Natural killer cell (primary cell): ENCODE measurements at regions not wholly inside any gene's neighbourhood (a gene's known extent, or its start where the extent isn't known, plus 50 kb on each side); places are given as distances from the start of the nearest gene placed in this dataset.

Experiments used
- ATAC-seq, 3 donors: fragments of 150-1000 bp in 2 of 3; fragments of 200-7000 bp in 1 of 3; cut with Tn5 transposase; 1 replicate in 1 of 3; 2 replicates in 2 of 3; pipeline ENCODE4 v1.10.0; 2021; ENCODE audit warnings: mild to moderate bottlenecking in 2 of 3, moderate library complexity in 2 of 3
- DNase-seq, 2 donors: peaks; one replicate each; pipeline versions ENCODE4 v3.0.0 to v3.0.0-alpha.2; 2013 to 2021; ENCODE audit warnings: mixed read lengths in 1 of 2
- H3K27ac ChIP-seq: one replicate; pipeline ENCODE4 v1.5.1; 2013; ENCODE audit warnings: mild to moderate bottlenecking, low read length
- H3K27me3 ChIP-seq: one replicate; pipeline ENCODE4 v1.6.1; 2013; ENCODE audit warnings: low read length; ENCODE audit not compliant: control insufficient read depth, insufficient read depth
- H3K36me3 ChIP-seq: one replicate; pipeline ENCODE4 v1.6.1; 2013; ENCODE audit warnings: low read length; ENCODE audit not compliant: control insufficient read depth, insufficient read depth
- H3K4me1 ChIP-seq: one replicate; pipeline ENCODE4 v1.6.1; 2013; ENCODE audit warnings: low read length; ENCODE audit not compliant: control insufficient read depth, insufficient read depth
- H3K4me3 ChIP-seq: one replicate; pipeline ENCODE4 v1.5.1; 2013; ENCODE audit warnings: low read length
- H3K9me3 ChIP-seq: one replicate; pipeline ENCODE4 v1.6.1; 2013; ENCODE audit warnings: low read length; ENCODE audit not compliant: control insufficient read depth, insufficient read depth
- H3K27ac Mint-ChIP-seq, 2 donors: one replicate each; pipeline ENCODE4 v1.8.0; 2022; ENCODE audit warnings: mild to moderate bottlenecking in 2 of 2, mixed read lengths in 2 of 2, moderate library complexity in 1 of 2
- H3K27me3 Mint-ChIP-seq, 2 donors: one replicate each; pipeline ENCODE4 v1.8.0; 2022; ENCODE audit warnings: low read depth in 2 of 2, mixed read lengths in 2 of 2
- H3K36me3 Mint-ChIP-seq: one replicate; pipeline ENCODE4 v1.8.0; 2022; ENCODE audit warnings: mixed read lengths
- H3K4me1 Mint-ChIP-seq, 2 donors: one replicate each; pipeline ENCODE4 v1.8.0; 2022; ENCODE audit warnings: mixed read lengths in 2 of 2
- H3K4me3 Mint-ChIP-seq: one replicate; pipeline ENCODE4 v1.8.0; 2022; ENCODE audit warnings: mild to moderate bottlenecking, moderate library complexity, mixed read lengths
- H3K9me3 Mint-ChIP-seq, 2 donors: one replicate each; pipeline ENCODE4 v1.8.0; 2022; ENCODE audit warnings: mixed read lengths in 2 of 2
- CTCF ChIP-seq: fragments of 200-600 bp; IDR thresholded peaks from one replicate; pipeline ENCODE4 v1.8.0; 2022; ENCODE audit warnings: antibody characterized with exemption
- WGBS: methylation state at CpG from one replicate; pipeline ENCODE4 v1.1.7; 2013; ENCODE audit warnings: missing lambda C conversion rate; ENCODE audit not compliant: insufficient coverage; 5-methylcytosine and 5-hydroxymethylcytosine counted together
- intact Hi-C: fragments of 100-400 bp; cut with micrococcal nuclease; formaldehyde crosslinking; loops from one replicate; pipeline ENCODE4 v1.14.2; 2022

- TF ChIP-seq CTCF = no peak
- H3K9me3 Mint-ChIP-seq = peaks cover 2 to 3% of the 10 kb centered on the region in 2 donors
- H3K9me3 ChIP-seq = no peaks in the 10 kb centered on the region
- no peak overlapping the region for H3K4me3 ChIP-seq
- H3K4me3 Mint-ChIP-seq = no peak overlapping the region
- H3K36me3 Mint-ChIP-seq = no peaks in the 10 kb centered on the region
- no peak overlapping the region for H3K27ac Mint-ChIP-seq
- no peaks in the 10 kb centered on the region for H3K4me1 ChIP-seq
- intact Hi-C loops = no loop called here
- WGBS = 86% methylated on average over 2 of the region's 3 CpGs
- H3K27me3 ChIP-seq = no peaks in the 10 kb centered on the region
- ATAC-seq = no peak
- no peak for DNase-seq
- no peaks in the 10 kb centered on the region for H3K27me3 Mint-ChIP-seq
- no peak overlapping the region for H3K27ac ChIP-seq
- no peaks in the 10 kb centered on the region for H3K36me3 ChIP-seq
- H3K4me1 Mint-ChIP-seq = no peaks in the 10 kb centered on the region
These were observed 764.5 kb upstream of the TENM3 start for GRCh38 chr4:181478656-181479055.

DNA sequence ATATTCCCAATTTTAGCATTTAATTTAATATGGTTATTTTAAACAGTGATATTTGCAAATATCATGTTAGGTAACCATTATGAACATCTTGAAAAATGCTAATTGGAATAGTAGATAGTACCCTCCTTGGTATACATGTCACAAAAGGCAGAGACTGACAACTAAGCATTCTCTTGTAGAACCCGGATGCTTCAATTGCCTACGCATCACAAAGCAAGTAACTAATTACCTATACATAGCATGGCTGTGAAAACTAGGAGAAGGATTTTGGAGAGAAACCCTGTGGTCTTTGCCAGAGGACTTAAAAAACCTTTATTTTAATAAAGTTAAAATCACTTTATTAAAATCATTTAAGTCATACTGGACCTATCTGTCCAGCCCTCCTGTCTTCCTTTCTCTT, 764.1 kb upstream of the TENM3 start:
- peaks cover 2 to 3% of the 10 kb centered on the region in 2 donors for H3K9me3 Mint-ChIP-seq
- no peaks in the 10 kb centered on the region for H3K36me3 Mint-ChIP-seq

GRCh38 chr4:181484396-181484795, 758.8 kb upstream of the TENM3 start:
- Mint-ChIP-seq H3K4me1 (no peaks in the 10 kb centered on the region), H3K36me3 (no peaks in the 10 kb centered on the region), H3K9me3 (peaks cover 2 to 3% of the 10 kb centered on the region in 2 donors), H3K27me3 (no peaks in the 10 kb centered on the region), H3K27ac (no peak overlapping the region), H3K4me3 (no peak overlapping the region)
- H3K36me3 ChIP-seq = no peaks in the 10 kb centered on the region
- no peaks in the 10 kb centered on the region for H3K9me3 ChIP-seq
- H3K4me3 ChIP-seq = no peak overlapping the region
- no peak overlapping the region for H3K27ac ChIP-seq
- DNase-seq (no peak), ATAC-seq (no peak)
- intact Hi-C loops = no loop called here
- no peak for TF ChIP-seq CTCF
- H3K4me1 ChIP-seq = no peaks in the 10 kb centered on the region
- no peaks in the 10 kb centered on the region for H3K27me3 ChIP-seq
- WGBS = no CpG with 5 or more reads among the region's 1 CpG

More for the DNA sequence above, 764.1 kb upstream of the TENM3 start:
- no peaks in the 10 kb centered on the region for H3K27me3 ChIP-seq
- no peak overlapping the region for H3K4me3 Mint-ChIP-seq
- 72% methylated on average over 2 of the region's 2 CpGs for WGBS
- DNase-seq (no peak), ATAC-seq (no peak)
- H3K27me3 Mint-ChIP-seq = no peaks in the 10 kb centered on the region
- intact Hi-C loops = no loop called here
- H3K27ac ChIP-seq = no peak overlapping the region
- no peaks in the 10 kb centered on the region for H3K4me1 Mint-ChIP-seq
- no peaks in the 10 kb centered on the region for H3K36me3 ChIP-seq
- H3K27ac Mint-ChIP-seq = no peak overlapping the region
- no peak overlapping the region for H3K4me3 ChIP-seq
- no peak for TF ChIP-seq CTCF
- no peaks in the 10 kb centered on the region for H3K4me1 ChIP-seq
- no peaks in the 10 kb centered on the region for H3K9me3 ChIP-seq

- Mint-ChIP-seq H3K36me3 (no peaks in the 10 kb centered on the region), H3K27ac (no peak overlapping the region), H3K4me3 (no peak overlapping the region), H3K9me3 (no peaks in the 10 kb centered on the region), H3K4me1 (no peaks in the 10 kb centered on the region), H3K27me3 (no peaks in the 10 kb centered on the region)
- ATAC-seq = no peak
- Histone ChIP-seq H3K27ac (no peak overlapping the region), H3K27me3 (no peaks in the 10 kb centered on the region), H3K36me3 (no peaks in the 10 kb centered on the region), H3K4me1 (no peaks in the 10 kb centered on the region), H3K4me3 (no peak overlapping the region), H3K9me3 (no peaks in the 10 kb centered on the region)
- no peak for TF ChIP-seq CTCF
- no peak for DNase-seq
- intact Hi-C loops = no loop called here
These were observed 754.3 kb upstream of the TENM3 start for GRCh38 chr4:181488926-181489325.
